HEK293 (cell line): ENCODE measurements at regions not wholly inside any gene's neighbourhood (a gene's known extent, or its start where the extent isn't known, plus 50 kb on each side); places are given as distances from the start of the nearest gene placed in this dataset.

Source experiments
- CTCF ChIA-PET: fragments of 350-600 bp; formaldehyde crosslinking; extraction: SDS; loops from one replicate; lab custom pipeline; 2021; ENCODE audit warnings: antibody characterized with exemption; lab: Yijun Ruan, JAX
- POLR2A ChIA-PET: fragments of 300-600 bp; formaldehyde crosslinking; extraction: SDS; loops from one replicate; lab custom pipeline; 2020; ENCODE audit warnings: antibody characterized with exemption, inconsistent platforms; lab: Yijun Ruan, JAX
- H3K27ac ChIP-seq: fragments of 200-500 bp; sonication (Bioruptor generic); 2 replicates; pipeline ENCODE4 v1.5.1; 2014; ENCODE audit warnings: low read depth, low read length, control low read depth, inconsistent platforms; ENCODE audit errors: extremely low read depth
- H3K36me3 ChIP-seq, 2 experiments: fragments of 200-500 bp in 1 of 2; sonication (Bioruptor generic) in 1 of 2; 1 replicate in 1 of 2; 2 replicates in 1 of 2; pipeline ENCODE4 v1.5.1; 2014 to 2017; ENCODE audit warnings: inconsistent platforms in 2 of 2, low read length in 2 of 2; ENCODE audit not compliant: control insufficient read depth in 2 of 2, insufficient read depth in 1 of 2
- H3K4me1 ChIP-seq: fragments of 200-500 bp; sonication (Bioruptor generic); 2 replicates; pipeline ENCODE4 v1.5.1; 2014; ENCODE audit warnings: mild to moderate bottlenecking, low read length, inconsistent platforms; ENCODE audit not compliant: control insufficient read depth, insufficient read depth
- H3K4me3 ChIP-seq: 2 replicates; pipeline ENCODE4 v1.5.1; 2011; ENCODE audit warnings: low read depth, mild to moderate bottlenecking, control low read depth, low read length, moderate library complexity
- H3K9me3 ChIP-seq: fragments of 200-500 bp; sonication (Bioruptor generic); 2 replicates; pipeline ENCODE4 v1.5.1; 2014; ENCODE audit warnings: low read depth, low read length, inconsistent platforms; ENCODE audit not compliant: control insufficient read depth, insufficient read depth
- HOXD13 ChIP-seq: sonication (generic); formaldehyde crosslinking; IDR thresholded peaks from 2 replicates; pipeline ENCODE4 v1.8.0; 2022; ENCODE audit warnings: missing genetic modification reagents, borderline replicate concordance
- IKZF3 ChIP-seq: fragments of 450-650 bp; IDR thresholded peaks from 2 replicates; pipeline ENCODE4 v1.5.0; 2018; ENCODE audit warnings: missing biosample characterization, mild to moderate bottlenecking, missing genetic modification characterization, moderate library complexity
- KLF7 ChIP-seq: fragments of 450-650 bp; formaldehyde crosslinking; IDR thresholded peaks from 2 replicates; pipeline ENCODE4 v1.5.1; 2016; ENCODE audit warnings: missing biosample characterization, missing genetic modification characterization, borderline replicate concordance
- MYNN ChIP-seq: fragments of 450-650 bp; formaldehyde crosslinking; IDR thresholded peaks from 2 replicates; pipeline ENCODE4 v1.5.1; 2016; ENCODE audit warnings: missing biosample characterization, missing genetic modification characterization, borderline replicate concordance
- RBAK ChIP-seq: fragments of 450-650 bp; formaldehyde crosslinking; IDR thresholded peaks from 2 replicates; pipeline ENCODE4 v1.5.1; 2016; ENCODE audit warnings: missing biosample characterization, missing genetic modification characterization
- REPIN1 ChIP-seq: fragments of 450-650 bp; formaldehyde crosslinking; IDR thresholded peaks from 2 replicates; pipeline ENCODE4 v1.5.1; 2017; ENCODE audit warnings: missing biosample characterization, missing genetic modification characterization, low read depth
- SP7 ChIP-seq: fragments of 450-650 bp; formaldehyde crosslinking; IDR thresholded peaks from 2 replicates; pipeline ENCODE4 v1.5.1; 2016; ENCODE audit warnings: missing biosample characterization, missing genetic modification characterization
- TCF7L2 ChIP-seq: IDR thresholded peaks from 2 replicates; pipeline ENCODE4 v1.6.1; 2011; ENCODE audit warnings: low read depth, mild to moderate bottlenecking, inconsistent platforms, low read length, moderate library complexity, borderline replicate concordance
- ZBTB48 ChIP-seq: fragments of 450-650 bp; formaldehyde crosslinking; IDR thresholded peaks from 2 replicates; pipeline ENCODE4 v1.5.1; 2016; ENCODE audit warnings: missing biosample characterization, missing genetic modification characterization
- ZBTB7A ChIP-seq: fragments of 450-650 bp; formaldehyde crosslinking; IDR thresholded peaks from 2 replicates; pipeline ENCODE4 v1.5.1; 2016; ENCODE audit warnings: low read depth, missing biosample characterization, missing genetic modification characterization
- ZFP41 ChIP-seq: fragments of 450-650 bp; formaldehyde crosslinking; IDR thresholded peaks from 2 replicates; pipeline ENCODE4 v1.5.1; 2016; ENCODE audit warnings: missing biosample characterization, missing genetic modification characterization, borderline replicate concordance
- ZNF16 ChIP-seq: fragments of 450-650 bp; formaldehyde crosslinking; IDR thresholded peaks from 2 replicates; pipeline ENCODE4 v1.5.1; 2016; ENCODE audit warnings: low read depth, missing biosample characterization, missing genetic modification characterization
- ZNF239 ChIP-seq: fragments of 450-650 bp; formaldehyde crosslinking; IDR thresholded peaks from 2 replicates; pipeline ENCODE4 v1.5.1; 2016; ENCODE audit warnings: missing biosample characterization, missing genetic modification characterization
- ZNF350 ChIP-seq: fragments of 450-650 bp; formaldehyde crosslinking; IDR thresholded peaks from 2 replicates; pipeline ENCODE4 v1.5.0; 2017; ENCODE audit warnings: missing biosample characterization, mild to moderate bottlenecking, missing genetic modification characterization
- ZNF391 ChIP-seq: fragments of 450-650 bp; formaldehyde crosslinking; IDR thresholded peaks from 2 replicates; pipeline ENCODE4 v1.5.1; 2016; ENCODE audit warnings: low read depth, missing biosample characterization, missing genetic modification characterization, borderline replicate concordance
- ZNF558 ChIP-seq: fragments of 450-650 bp; formaldehyde crosslinking; IDR thresholded peaks from 2 replicates; pipeline ENCODE4 v1.5.1; 2016; ENCODE audit warnings: missing biosample characterization, missing genetic modification characterization
- ZNF610 ChIP-seq: fragments of 450-650 bp; formaldehyde crosslinking; IDR thresholded peaks from 2 replicates; pipeline ENCODE4 v1.5.1; 2016; ENCODE audit warnings: missing biosample characterization, missing genetic modification characterization, borderline replicate concordance
- ZNF658 ChIP-seq: fragments of 450-650 bp; formaldehyde crosslinking; IDR thresholded peaks from 2 replicates; pipeline ENCODE4; 2016; ENCODE audit warnings: missing biosample characterization, missing genetic modification characterization
- ZNF76 ChIP-seq: fragments of 450-650 bp; formaldehyde crosslinking; IDR thresholded peaks from 2 replicates; pipeline ENCODE4; 2016; ENCODE audit warnings: low read depth, missing biosample characterization, missing genetic modification characterization, borderline replicate concordance
- ZNF768 ChIP-seq: fragments of 450-650 bp; formaldehyde crosslinking; IDR thresholded peaks from 2 replicates; pipeline ENCODE4 v1.5.1; 2018; ENCODE audit warnings: missing biosample characterization, mild to moderate bottlenecking, missing genetic modification characterization
- ZNF791 ChIP-seq: fragments of 450-650 bp; formaldehyde crosslinking; IDR thresholded peaks from 2 replicates; pipeline ENCODE4 v1.5.1; 2016; ENCODE audit warnings: missing biosample characterization, missing genetic modification characterization
- TF ChIP-seq, protein P1 (sequence below): fragments of 450-650 bp; formaldehyde crosslinking; IDR thresholded peaks from 2 replicates; pipeline ENCODE4 v1.5.1; 2016; ENCODE audit warnings: missing biosample characterization, missing genetic modification characterization
- TF ChIP-seq, protein P2 (sequence below): fragments of 450-650 bp; formaldehyde crosslinking; IDR thresholded peaks from 2 replicates; pipeline ENCODE4 v1.5.1; 2016; ENCODE audit warnings: missing biosample characterization, missing genetic modification characterization
- TF ChIP-seq, protein P3 (sequence below): fragments of 450-650 bp; formaldehyde crosslinking; IDR thresholded peaks from 2 replicates; pipeline ENCODE4 v1.5.1; 2016; ENCODE audit warnings: missing biosample characterization, missing genetic modification characterization, low read depth
- TF ChIP-seq, protein P4 (sequence below): fragments of 450-650 bp; formaldehyde crosslinking; conservative IDR thresholded peaks from 2 replicates; pipeline ENCODE4 v1.5.1; 2016; ENCODE audit warnings: low read depth, missing biosample characterization, missing genetic modification characterization

DNA sequence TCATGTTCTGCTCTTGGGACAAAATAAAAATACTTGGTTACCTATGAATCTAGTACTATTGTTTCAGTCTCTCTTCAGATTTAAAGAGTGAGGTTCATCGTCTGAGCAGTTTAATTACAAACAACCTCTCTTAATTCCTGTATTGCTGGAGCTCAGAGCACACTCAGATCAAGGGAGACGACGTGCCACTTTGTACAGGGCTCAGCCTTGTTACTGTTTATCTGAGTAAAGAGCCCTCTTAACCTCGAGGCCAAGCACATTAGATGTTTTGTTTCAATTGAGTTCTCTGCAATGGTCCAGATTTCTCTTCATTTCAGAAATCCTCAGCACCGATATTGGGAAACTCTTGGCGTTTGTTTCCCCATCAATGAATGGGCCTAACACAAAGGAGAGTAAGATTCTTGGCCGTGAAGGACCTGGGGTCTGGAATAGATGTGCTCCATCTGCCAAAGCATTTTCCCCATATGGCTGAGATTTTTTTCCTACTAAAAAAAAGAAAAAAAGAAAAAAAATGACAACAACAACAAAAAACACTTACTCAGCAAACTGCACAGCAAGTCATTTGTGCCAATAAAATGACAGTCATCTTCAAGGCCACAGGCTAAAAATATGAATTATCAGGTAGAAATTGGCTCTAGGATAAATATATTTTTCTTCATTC is 82.6 kb upstream of the CCN6 start (continued):
- no peak for TF ChIP-seq ZNF610
- TF ChIP-seq IKZF3 (tag by site-specific recombination): no peak

DNA sequence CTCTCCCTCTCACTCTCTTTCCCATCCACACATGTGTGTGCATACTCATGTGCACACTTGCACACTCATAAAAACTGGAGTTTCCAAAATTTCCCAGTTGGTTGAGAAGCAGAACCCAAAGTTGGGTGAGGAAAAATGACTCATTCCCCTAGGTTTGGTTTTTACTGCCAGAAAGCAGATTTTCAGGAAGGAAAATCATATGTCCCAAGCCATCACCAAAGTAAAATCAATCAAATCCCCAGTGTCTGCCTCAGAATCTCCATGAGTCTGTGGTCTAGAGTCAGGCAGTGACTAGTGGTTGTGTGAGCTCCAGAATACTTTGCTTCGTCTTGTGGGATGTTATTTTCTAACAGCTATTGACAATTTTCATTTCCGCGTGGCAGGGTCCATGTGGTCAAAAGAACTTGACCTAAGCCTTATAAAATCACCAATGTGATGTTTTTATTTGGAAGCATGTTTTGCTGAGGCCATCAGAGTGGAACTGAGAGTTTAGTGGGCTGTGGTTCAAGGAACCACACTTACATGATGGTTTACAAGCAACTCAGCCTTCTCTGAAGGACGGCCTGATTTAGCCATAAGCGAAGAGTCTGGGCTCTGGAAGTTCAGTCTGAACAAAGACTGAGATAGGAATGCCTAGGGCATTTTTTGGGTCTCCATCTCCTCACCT is 81.9 kb upstream of the CCN6 start:
- Histone ChIP-seq H3K36me3 (no peaks in the 10 kb centered on the region), H3K9me3 (no peaks in the 10 kb centered on the region), H3K27ac (no peak overlapping the region), H3K4me1 (peaks cover 8% of the 10 kb centered on the region), H3K4me3 (no peak overlapping the region)
- POLR2A ChIA-PET: interaction anchor here (1.2 kb wide), 1 partner anchor 14 kb away, joined by 3 read pairs; no protein-coding TSS in a partner anchor
- TF ChIP-seq, protein P1, sequence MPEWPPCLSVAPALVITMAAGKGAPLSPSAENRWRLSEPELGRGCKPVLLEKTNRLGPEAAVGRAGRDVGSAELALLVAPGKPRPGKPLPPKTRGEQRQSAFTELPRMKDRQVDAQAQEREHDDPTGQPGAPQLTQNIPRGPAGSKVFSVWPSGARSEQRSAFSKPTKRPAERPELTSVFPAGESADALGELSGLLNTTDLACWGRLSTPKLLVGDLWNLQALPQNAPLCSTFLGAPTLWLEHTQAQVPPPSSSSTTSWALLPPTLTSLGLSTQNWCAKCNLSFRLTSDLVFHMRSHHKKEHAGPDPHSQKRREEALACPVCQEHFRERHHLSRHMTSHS (tag by site-specific recombination): no peak
- TF ChIP-seq ZNF768 (tag by site-specific recombination) (no peak), KLF7 (tag by site-specific recombination) (no peak), HOXD13 (CRISPR knock-in tag) (no peak), ZNF239 (tag by site-specific recombination) (no peak), ZBTB7A (tag by site-specific recombination) (no peak), ZNF350 (no peak), ZBTB48 (tag by site-specific recombination) (no peak), MYNN (tag by site-specific recombination) (no peak), ZNF76 (tag by site-specific recombination) (no peak), RBAK (tag by site-specific recombination) (no peak), ZNF791 (tag by site-specific recombination) (no peak), REPIN1 (no peak)
- TF ChIP-seq, protein P2, sequence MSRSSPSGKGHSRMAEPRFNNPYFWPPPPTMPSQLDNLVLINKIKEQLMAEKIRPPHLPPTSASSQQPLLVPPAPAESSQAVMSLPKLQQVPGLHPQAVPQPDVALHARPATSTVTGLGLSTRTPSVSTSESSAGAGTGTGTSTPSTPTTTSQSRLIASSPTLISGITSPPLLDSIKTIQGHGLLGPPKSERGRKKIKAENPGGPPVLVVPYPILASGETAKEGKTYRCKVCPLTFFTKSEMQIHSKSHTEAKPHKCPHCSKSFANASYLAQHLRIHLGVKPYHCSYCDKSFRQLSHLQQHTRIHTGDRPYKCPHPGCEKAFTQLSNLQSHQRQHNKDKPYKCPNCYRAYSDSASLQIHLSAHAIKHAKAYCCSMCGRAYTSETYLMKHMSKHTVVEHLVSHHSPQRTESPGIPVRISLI (tag by site-specific recombination): no peak
- TF ChIP-seq, protein P3, sequence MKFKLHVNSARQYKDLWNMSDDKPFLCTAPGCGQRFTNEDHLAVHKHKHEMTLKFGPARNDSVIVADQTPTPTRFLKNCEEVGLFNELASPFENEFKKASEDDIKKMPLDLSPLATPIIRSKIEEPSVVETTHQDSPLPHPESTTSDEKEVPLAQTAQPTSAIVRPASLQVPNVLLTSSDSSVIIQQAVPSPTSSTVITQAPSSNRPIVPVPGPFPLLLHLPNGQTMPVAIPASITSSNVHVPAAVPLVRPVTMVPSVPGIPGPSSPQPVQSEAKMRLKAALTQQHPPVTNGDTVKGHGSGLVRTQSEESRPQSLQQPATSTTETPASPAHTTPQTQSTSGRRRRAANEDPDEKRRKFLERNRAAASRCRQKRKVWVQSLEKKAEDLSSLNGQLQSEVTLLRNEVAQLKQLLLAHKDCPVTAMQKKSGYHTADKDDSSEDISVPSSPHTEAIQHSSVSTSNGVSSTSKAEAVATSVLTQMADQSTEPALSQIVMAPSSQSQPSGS (tag by site-specific recombination): no peak
- CTCF ChIA-PET: no interaction called here

DNA sequence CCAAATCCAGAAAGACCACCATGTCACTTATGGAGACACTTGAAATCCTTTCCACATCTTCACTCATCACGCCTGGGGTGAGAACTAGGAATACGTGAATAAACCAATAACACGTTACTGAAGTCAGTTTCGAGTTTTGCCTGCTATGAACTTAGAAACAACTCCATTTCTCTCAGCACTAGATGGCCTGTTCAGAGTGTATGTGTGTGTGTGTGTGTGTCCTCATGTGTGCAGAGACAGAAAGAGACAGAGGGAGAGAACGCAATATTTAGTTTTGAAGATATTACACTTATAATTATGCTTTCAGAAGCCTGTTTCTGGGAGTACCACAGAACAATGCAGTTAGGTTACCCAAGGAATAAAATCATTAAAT is 81.2 kb upstream of the CCN6 start:
- no peak overlapping the region for H3K4me3 ChIP-seq
- ChIA-PET CTCF (interaction anchor here (1.3 to 1.6 kb wide), 2 partner anchors 20 to 262 kb away, joined by 4 read pairs; no protein-coding TSS in a partner anchor), POLR2A (interaction anchor here (1.2 to 1.4 kb wide), 2 partner anchors 10 to 15 kb away, joined by 3 read pairs; no protein-coding TSS in a partner anchor)
- no peaks in the 10 kb centered on the region for H3K36me3 ChIP-seq
- H3K4me1 ChIP-seq: peaks cover 8% of the 10 kb centered on the region
- no peaks in the 10 kb centered on the region for H3K9me3 ChIP-seq
- H3K27ac ChIP-seq: no peak overlapping the region
- TF ChIP-seq ZFP41 (no peak), ZNF658 (tag by site-specific recombination) (no peak), ZNF558 (tag by site-specific recombination) (no peak), ZBTB7A (tag by site-specific recombination) (no peak), ZNF391 (tag by site-specific recombination) (no peak), SP7 (tag by site-specific recombination) (no peak), ZNF16 (tag by site-specific recombination) (no peak), TCF7L2 (no peak)
- TF ChIP-seq, protein P4, sequence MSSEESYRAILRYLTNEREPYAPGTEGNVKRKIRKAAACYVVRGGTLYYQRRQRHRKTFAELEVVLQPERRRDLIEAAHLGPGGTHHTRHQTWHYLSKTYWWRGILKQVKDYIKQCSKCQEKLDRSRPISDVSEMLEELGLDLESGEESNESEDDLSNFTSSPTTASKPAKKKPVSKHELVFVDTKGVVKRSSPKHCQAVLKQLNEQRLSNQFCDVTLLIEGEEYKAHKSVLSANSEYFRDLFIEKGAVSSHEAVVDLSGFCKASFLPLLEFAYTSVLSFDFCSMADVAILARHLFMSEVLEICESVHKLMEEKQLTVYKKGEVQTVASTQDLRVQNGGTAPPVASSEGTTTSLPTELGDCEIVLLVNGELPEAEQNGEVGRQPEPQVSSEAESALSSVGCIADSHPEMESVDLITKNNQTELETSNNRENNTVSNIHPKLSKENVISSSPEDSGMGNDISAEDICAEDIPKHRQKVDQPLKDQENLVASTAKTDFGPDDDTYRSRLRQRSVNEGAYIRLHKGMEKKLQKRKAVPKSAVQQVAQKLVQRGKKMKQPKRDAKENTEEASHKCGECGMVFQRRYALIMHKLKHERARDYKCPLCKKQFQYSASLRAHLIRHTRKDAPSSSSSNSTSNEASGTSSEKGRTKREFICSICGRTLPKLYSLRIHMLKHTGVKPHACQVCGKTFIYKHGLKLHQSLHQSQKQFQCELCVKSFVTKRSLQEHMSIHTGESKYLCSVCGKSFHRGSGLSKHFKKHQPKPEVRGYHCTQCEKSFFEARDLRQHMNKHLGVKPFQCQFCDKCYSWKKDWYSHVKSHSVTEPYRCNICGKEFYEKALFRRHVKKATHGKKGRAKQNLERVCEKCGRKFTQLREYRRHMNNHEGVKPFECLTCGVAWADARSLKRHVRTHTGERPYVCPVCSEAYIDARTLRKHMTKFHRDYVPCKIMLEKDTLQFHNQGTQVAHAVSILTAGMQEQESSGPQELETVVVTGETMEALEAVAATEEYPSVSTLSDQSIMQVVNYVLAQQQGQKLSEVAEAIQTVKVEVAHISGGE (tag by site-specific recombination): no peak
